Uterus (tissue), 2 donors: ENCODE measurements at regions not wholly inside any gene's neighbourhood (a gene's known extent, or its start where the extent isn't known, plus 50 kb on each side); places are given as distances from the start of the nearest gene placed in this dataset.

Experiments
- POLR2A ChIP-seq, 2 donors: fragments of 450-650 bp; IDR thresholded peaks; one replicate each; pipeline ENCODE4 v1.6.1; 2016; ENCODE audit warnings: antibody characterized with exemption in 2 of 2, mild to moderate bottlenecking in 1 of 2, moderate library complexity in 1 of 2
- TF ChIP-seq, protein P1 (sequence below), 4 experiments: fragments of 200-600 bp in 2 of 4; fragments of 450-650 bp in 2 of 4; sonication (generic) in 2 of 4; IDR thresholded peaks; one replicate each; pipeline ENCODE4 v1.5.1; 2016 to 2019; ENCODE audit warnings: antibody characterized with exemption in 4 of 4, mild to moderate bottlenecking in 2 of 4, moderate library complexity in 1 of 4

DNA sequence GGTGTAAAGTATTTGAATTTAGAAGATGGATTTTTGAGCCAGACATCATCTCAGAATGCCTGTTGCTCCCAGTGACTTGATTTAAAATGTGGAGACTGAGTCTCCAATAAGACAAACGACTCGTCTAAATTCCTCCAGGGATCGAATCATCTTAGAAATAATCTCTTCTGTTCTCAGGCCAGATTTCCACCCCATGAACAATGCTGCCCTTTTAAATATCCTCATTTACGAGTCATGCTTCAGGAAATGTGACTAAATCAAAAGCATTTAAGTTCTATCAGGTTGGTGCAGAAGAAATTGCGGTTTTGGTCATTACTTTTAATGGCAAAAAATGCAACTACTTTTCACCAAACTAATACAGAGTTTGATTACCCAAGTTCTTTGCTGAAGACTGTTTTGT lies 684.6 kb upstream of the SOX11 start:
- TF ChIP-seq, protein P1, sequence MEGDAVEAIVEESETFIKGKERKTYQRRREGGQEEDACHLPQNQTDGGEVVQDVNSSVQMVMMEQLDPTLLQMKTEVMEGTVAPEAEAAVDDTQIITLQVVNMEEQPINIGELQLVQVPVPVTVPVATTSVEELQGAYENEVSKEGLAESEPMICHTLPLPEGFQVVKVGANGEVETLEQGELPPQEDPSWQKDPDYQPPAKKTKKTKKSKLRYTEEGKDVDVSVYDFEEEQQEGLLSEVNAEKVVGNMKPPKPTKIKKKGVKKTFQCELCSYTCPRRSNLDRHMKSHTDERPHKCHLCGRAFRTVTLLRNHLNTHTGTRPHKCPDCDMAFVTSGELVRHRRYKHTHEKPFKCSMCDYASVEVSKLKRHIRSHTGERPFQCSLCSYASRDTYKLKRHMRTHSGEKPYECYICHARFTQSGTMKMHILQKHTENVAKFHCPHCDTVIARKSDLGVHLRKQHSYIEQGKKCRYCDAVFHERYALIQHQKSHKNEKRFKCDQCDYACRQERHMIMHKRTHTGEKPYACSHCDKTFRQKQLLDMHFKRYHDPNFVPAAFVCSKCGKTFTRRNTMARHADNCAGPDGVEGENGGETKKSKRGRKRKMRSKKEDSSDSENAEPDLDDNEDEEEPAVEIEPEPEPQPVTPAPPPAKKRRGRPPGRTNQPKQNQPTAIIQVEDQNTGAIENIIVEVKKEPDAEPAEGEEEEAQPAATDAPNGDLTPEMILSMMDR (IDR thresholded peaks at IDR 0.05): no peak
- TF ChIP-seq POLR2A (IDR thresholded peaks at IDR 0.05): no peak
